Ascending aorta (tissue), 2 donors: ENCODE measurements at regions not wholly inside any gene's neighbourhood (a gene's known extent, or its start where the extent isn't known, plus 50 kb on each side); places are given as distances from the start of the nearest gene placed in this dataset.

Source experiments
- DNase-seq, 2 donors: peaks; one replicate each; pipeline ENCODE4 v3.0.0-alpha.2; 2019; ENCODE audit warnings: low spot score in 2 of 2
- H3K27ac ChIP-seq, 2 donors: fragments of 200-600 bp; sonication (generic); one replicate each; pipeline ENCODE4 v1.5.1; 2016 to 2017; ENCODE audit warnings: mild to moderate bottlenecking in 1 of 2
- H3K27me3 ChIP-seq: fragments of 200-600 bp; sonication (generic); one replicate; pipeline ENCODE4 v1.5.1; 2017
- H3K36me3 ChIP-seq, 2 donors: fragments of 200-600 bp; sonication (generic); one replicate each; pipeline ENCODE4 v1.5.1; 2016
- H3K4me1 ChIP-seq, 2 donors: fragments of 200-600 bp; sonication (generic); one replicate each; pipeline ENCODE4 v1.5.1; 2016 to 2017; ENCODE audit warnings: mild to moderate bottlenecking in 1 of 2
- H3K4me3 ChIP-seq, 2 donors: fragments of 200-600 bp; sonication (generic); one replicate each; pipeline ENCODE4 v1.5.1; 2016 to 2017; ENCODE audit warnings: mild to moderate bottlenecking in 1 of 2
- H3K9me3 ChIP-seq, 2 donors: fragments of 200-600 bp; sonication (generic); one replicate each; pipeline ENCODE4 v1.5.1; 2016
- CTCF ChIP-seq, 3 experiments: fragments of 200-600 bp in 2 of 3; fragments of 450-650 bp in 1 of 3; sonication (generic) in 2 of 3; IDR thresholded peaks; one replicate each; pipeline ENCODE4 v1.5.1; 2016 to 2019; ENCODE audit warnings: antibody characterized with exemption in 3 of 3, mild to moderate bottlenecking in 1 of 3, moderate library complexity in 1 of 3
- intact Hi-C: fragments of 100-400 bp; cut with DNase I; formaldehyde crosslinking; loops from one replicate; pipeline ENCODE4 v1.15.1; 2023

DNA sequence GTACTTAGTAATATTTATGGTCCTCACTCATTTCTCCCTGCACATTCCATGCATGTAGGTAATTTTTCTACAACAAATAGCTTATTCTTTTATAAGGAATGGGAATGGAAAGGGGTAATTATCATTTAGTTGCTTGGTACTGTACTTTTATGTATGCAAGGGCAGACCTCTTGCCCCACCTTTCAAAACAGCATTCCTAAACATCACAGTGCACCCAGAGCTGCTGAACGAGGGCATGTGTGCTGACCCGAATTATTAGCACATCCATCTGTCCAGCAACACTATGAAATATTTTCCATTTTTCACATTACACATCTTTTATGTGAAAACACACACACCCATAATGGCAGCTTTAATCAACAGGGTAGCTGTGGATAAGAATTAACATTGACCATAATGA is 228.6 kb upstream of the ARRDC3 start:
- H3K4me3 ChIP-seq = no peak overlapping the region
- intact Hi-C loops = no loop called here
- H3K27ac ChIP-seq = no peak overlapping the region
- H3K9me3 ChIP-seq = no peaks in the 10 kb centered on the region
- DNase-seq = no peak
- TF ChIP-seq CTCF (IDR thresholded peaks at IDR 0.05) = no peak
- no peaks in the 10 kb centered on the region for H3K36me3 ChIP-seq
- no peaks in the 10 kb centered on the region for H3K4me1 ChIP-seq
- H3K27me3 ChIP-seq = no peaks in the 10 kb centered on the region

GRCh38 chr5:91607675-91608074 is 224.6 kb upstream of the ARRDC3 start:
- Histone ChIP-seq H3K27ac (no peak overlapping the region), H3K36me3 (no peaks in the 10 kb centered on the region), H3K4me3 (no peak overlapping the region), H3K4me1 (no peaks in the 10 kb centered on the region), H3K9me3 (no peaks in the 10 kb centered on the region), H3K27me3 (no peaks in the 10 kb centered on the region)
- TF ChIP-seq CTCF (IDR thresholded peaks at IDR 0.05) = no peak
- no peak for DNase-seq
- intact Hi-C loops = no loop called here

DNA sequence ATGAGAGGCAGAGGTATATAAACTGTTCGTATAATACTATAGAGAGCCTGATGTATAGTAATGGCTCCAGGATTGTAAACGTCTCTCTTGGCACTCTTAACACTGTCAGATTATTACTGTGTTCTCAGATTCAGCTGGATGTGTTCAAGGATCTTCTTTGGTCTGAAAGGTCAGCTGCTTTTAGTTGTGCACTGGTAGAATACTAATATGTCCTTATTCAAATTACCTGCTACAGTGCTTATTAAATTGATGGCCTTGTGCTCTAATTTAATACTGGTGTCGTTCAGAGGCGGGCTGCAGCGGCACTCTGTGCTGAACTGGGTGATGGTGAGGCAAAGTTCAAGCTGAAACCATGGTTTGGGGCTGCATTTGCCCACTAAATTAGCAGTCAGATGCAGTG is 216.7 kb upstream of the ARRDC3 start:
- Histone ChIP-seq H3K4me3 (no peak overlapping the region), H3K9me3 (no peaks in the 10 kb centered on the region), H3K4me1 (no peaks in the 10 kb centered on the region), H3K27me3 (no peaks in the 10 kb centered on the region), H3K36me3 (no peaks in the 10 kb centered on the region), H3K27ac (no peak overlapping the region)
- intact Hi-C loops = no loop called here
- no peak for TF ChIP-seq CTCF (IDR thresholded peaks at IDR 0.05)
- no peak for DNase-seq

DNA sequence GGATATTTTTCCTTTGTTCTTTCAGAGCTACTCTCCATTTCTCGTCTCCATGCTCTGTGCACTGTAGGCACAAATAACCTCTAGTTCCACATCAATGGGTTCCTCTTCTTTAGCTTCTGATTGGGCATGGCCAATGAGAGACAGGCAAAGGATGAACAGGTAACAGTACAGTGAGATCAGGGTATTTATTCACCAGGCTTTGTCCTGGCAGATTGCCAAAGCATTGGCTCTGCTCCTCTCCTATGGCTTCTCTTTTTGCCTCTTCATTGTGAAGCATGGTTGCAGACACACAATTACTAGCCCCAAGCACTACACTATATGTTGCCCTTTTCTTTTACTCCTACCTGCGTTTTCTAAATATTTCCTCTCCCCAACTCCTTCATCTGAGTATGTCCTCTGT is 215.1 kb upstream of the ARRDC3 start:
- no peaks in the 10 kb centered on the region for H3K27me3 ChIP-seq
- no peak overlapping the region for H3K27ac ChIP-seq
- TF ChIP-seq CTCF (IDR thresholded peaks at IDR 0.05) = no peak
- no peak overlapping the region for H3K4me3 ChIP-seq
- H3K4me1 ChIP-seq = no peaks in the 10 kb centered on the region
- H3K36me3 ChIP-seq = no peaks in the 10 kb centered on the region
- no peak for DNase-seq
- intact Hi-C loops = no loop called here
- no peaks in the 10 kb centered on the region for H3K9me3 ChIP-seq

- no peak overlapping the region for H3K4me3 ChIP-seq
- no peaks in the 10 kb centered on the region for H3K9me3 ChIP-seq
Observed at GRCh38 chr5:91595424-91595823, 212.3 kb upstream of the ARRDC3 start.

More at GRCh38 chr5:91595424-91595823, 212.3 kb upstream of the ARRDC3 start:
- intact Hi-C loops = no loop called here
- no peak overlapping the region for H3K27ac ChIP-seq
- H3K4me1 ChIP-seq = no peaks in the 10 kb centered on the region
- DNase-seq = no peak
- no peaks in the 10 kb centered on the region for H3K36me3 ChIP-seq
- H3K27me3 ChIP-seq = no peaks in the 10 kb centered on the region
- no peak for TF ChIP-seq CTCF (IDR thresholded peaks at IDR 0.05)
